ENCODE measurements at regions not wholly inside any gene's neighbourhood (a gene's known extent, or its start where the extent isn't known, plus 50 kb on each side); places are given as distances from the start of the nearest gene placed in this dataset.

- no peak for DNase-seq
- Histone ChIP-seq H3K27me3 (no peaks in the 10 kb centered on the region), H3K27ac (no peak overlapping the region), H3K4me3 (no peak overlapping the region), H3K4me1 (no peaks in the 10 kb centered on the region), H3K36me3 (no peaks in the 10 kb centered on the region), H3K9me3 (peaks cover 0 to 4% (median 0%) of the 10 kb centered on the region in 4 donors)
- intact Hi-C loops (cut with DNase I): no loop called here
- TF ChIP-seq EP300 (IDR thresholded peaks at IDR 0.05) (no peak), POLR2AphosphoS5 (IDR thresholded peaks at IDR 0.05) (no peak), CTCF (IDR thresholded peaks at IDR 0.05) (no peak), POLR2A (IDR thresholded peaks at IDR 0.05) (no peak)
- WGBS, 2 donors: 90 to 92% methylated on average over 2 of the region's 2 CpGs
Observed at GRCh38 chr2:144632809-144633208, 112.9 kb upstream of the ZEB2 start.

- H3K27ac ChIP-seq: no peak overlapping the region
- no peak overlapping the region for H3K4me3 ChIP-seq
- H3K4me1 ChIP-seq: no peaks in the 10 kb centered on the region
- TF ChIP-seq POLR2AphosphoS5 (IDR thresholded peaks at IDR 0.05) (no peak), CTCF (IDR thresholded peaks at IDR 0.05) (no peak), POLR2A (IDR thresholded peaks at IDR 0.05) (no peak), EP300 (IDR thresholded peaks at IDR 0.05) (no peak)
- no peak for DNase-seq
- WGBS, 2 donors: 46 to 67% methylated on average over 1 of the region's 1 CpG
- intact Hi-C loops (cut with DNase I): no loop called here
- no peaks in the 10 kb centered on the region for H3K27me3 ChIP-seq
- H3K36me3 ChIP-seq: no peaks in the 10 kb centered on the region
- peaks cover 0 to 4% (median 0%) of the 10 kb centered on the region in 4 donors for H3K9me3 ChIP-seq
Observed at GRCh38 chr2:144631636-144632035, 111.7 kb upstream of the ZEB2 start.

GRCh38 chr2:144630459-144631215, 110.7 kb upstream of the ZEB2 start:
- DNase-seq: no peak
- Histone ChIP-seq H3K27me3 (no peaks in the 10 kb centered on the region), H3K9me3 (peaks cover 0 to 4% (median 0%) of the 10 kb centered on the region in 4 donors), H3K4me1 (no peaks in the 10 kb centered on the region), H3K36me3 (no peaks in the 10 kb centered on the region), H3K4me3 (no peak overlapping the region), H3K27ac (no peak overlapping the region)
- WGBS, 2 donors: 67 to 79% methylated on average over 2 of the region's 2 CpGs
- no peak for TF ChIP-seq POLR2A (IDR thresholded peaks at IDR 0.05)
- no peak for TF ChIP-seq POLR2AphosphoS5 (IDR thresholded peaks at IDR 0.05)
- intact Hi-C loops (cut with DNase I): no loop called here

- H3K27ac ChIP-seq: no peak overlapping the region
- no peak for DNase-seq
- TF ChIP-seq POLR2AphosphoS5 (IDR thresholded peaks at IDR 0.05) (no peak), EP300 (IDR thresholded peaks at IDR 0.05) (no peak), CTCF (IDR thresholded peaks at IDR 0.05) (no peak), POLR2A (IDR thresholded peaks at IDR 0.05) (no peak)
- no peaks in the 10 kb centered on the region for H3K4me1 ChIP-seq
- H3K27me3 ChIP-seq: no peaks in the 10 kb centered on the region
- intact Hi-C loops (cut with DNase I): no loop called here
- peaks cover 0 to 4% (median 0%) of the 10 kb centered on the region in 4 donors for H3K9me3 ChIP-seq
- H3K36me3 ChIP-seq: no peaks in the 10 kb centered on the region
- H3K4me3 ChIP-seq: no peak overlapping the region
Observed at GRCh38 chr2:144629935-144630334, 110.0 kb upstream of the ZEB2 start.

GRCh38 chr2:144628566-144628965, 108.6 kb upstream of the ZEB2 start:
- Histone ChIP-seq H3K27ac (no peak overlapping the region), H3K36me3 (no peaks in the 10 kb centered on the region), H3K4me1 (no peaks in the 10 kb centered on the region), H3K27me3 (no peaks in the 10 kb centered on the region), H3K9me3 (peaks cover 0 to 4% (median 0%) of the 10 kb centered on the region in 4 donors), H3K4me3 (no peak overlapping the region)
- intact Hi-C loops (cut with DNase I): no loop called here
- DNase-seq: no peak
- TF ChIP-seq CTCF (IDR thresholded peaks at IDR 0.05): no peak
- no peak for TF ChIP-seq POLR2AphosphoS5 (IDR thresholded peaks at IDR 0.05)
- no peak for TF ChIP-seq POLR2A (IDR thresholded peaks at IDR 0.05)
- TF ChIP-seq EP300 (IDR thresholded peaks at IDR 0.05): no peak

Data from sigmoid colon (tissue), 6 donors.